DND-41 (cell line): ENCODE measurements at regions not wholly inside any gene's neighbourhood (a gene's known extent, or its start where the extent isn't known, plus 50 kb on each side); places are given as distances from the start of the nearest gene placed in this dataset.

Experiments
- ATAC-seq: fragments of 200-7000 bp; cut with Tn5 transposase; 3 replicates; pipeline ENCODE4 v1.9.1; 2021; ENCODE audit warnings: low read depth; ENCODE audit not compliant: insufficient read depth
- DNase-seq: peaks from one replicate; pipeline ENCODE4 v3.0.0-alpha.2; 2020
- H2AFZ ChIP-seq: 2 replicates; pipeline ENCODE4 v1.6.0; 2012; ENCODE audit warnings: low read depth, low read length
- H3K27ac ChIP-seq: 2 replicates; pipeline ENCODE4 v1.5.1; 2012; ENCODE audit warnings: low read length, inconsistent platforms
- H3K27me3 ChIP-seq: fragments of 200-600 bp; sonication (generic); 2 replicates; pipeline ENCODE4 v1.6.0; 2012; ENCODE audit warnings: low read length, mild to moderate bottlenecking, inconsistent platforms; ENCODE audit not compliant: insufficient read depth, poor library complexity
- H3K36me3 ChIP-seq: 2 replicates; pipeline ENCODE4 v1.5.1; 2012; ENCODE audit warnings: low read length, inconsistent platforms; ENCODE audit not compliant: insufficient read depth
- H3K4me1 ChIP-seq: 2 replicates; pipeline ENCODE4 v1.5.1; 2012; ENCODE audit warnings: mild to moderate bottlenecking, low read length; ENCODE audit not compliant: insufficient read depth
- H3K4me2 ChIP-seq: 2 replicates; pipeline ENCODE4 v1.6.0; 2012; ENCODE audit warnings: mild to moderate bottlenecking, moderate library complexity, low read length, inconsistent platforms; ENCODE audit not compliant: insufficient read depth
- H3K4me3 ChIP-seq, 2 experiments: fragments of 200-600 bp in 1 of 2; shearing (Covaris generic) in 1 of 2; 2 replicates each; pipeline ENCODE4 v1.5.1; 2012 to 2016; ENCODE audit warnings: inconsistent platforms in 2 of 2, low read length in 2 of 2, mild to moderate bottlenecking in 2 of 2, low read depth in 1 of 2, moderate library complexity in 1 of 2
- H3K79me2 ChIP-seq: 2 replicates; pipeline ENCODE4 v1.6.0; 2012; ENCODE audit warnings: low read length, inconsistent platforms; ENCODE audit not compliant: insufficient read depth
- H3K9ac ChIP-seq: 2 replicates; pipeline ENCODE4 v1.6.0; 2012; ENCODE audit warnings: low read depth, mild to moderate bottlenecking, inconsistent platforms, low read length, moderate library complexity
- H3K9me3 ChIP-seq: 2 replicates; pipeline ENCODE4 v1.5.1; 2012; ENCODE audit warnings: low read length, moderate library complexity, mild to moderate bottlenecking, inconsistent platforms; ENCODE audit not compliant: insufficient read depth, severe bottlenecking
- H4K20me1 ChIP-seq: 2 replicates; pipeline ENCODE4 v1.6.0; 2012; ENCODE audit warnings: low read length; ENCODE audit not compliant: insufficient read depth
- EZH2 ChIP-seq: IDR thresholded peaks from 3 replicates; pipeline ENCODE4 v1.6.1; 2012; ENCODE audit warnings: borderline replicate concordance, low read depth, mild to moderate bottlenecking, moderate library complexity, low read length, inconsistent platforms; ENCODE audit not compliant: severe bottlenecking
- TF ChIP-seq, protein P1 (sequence below): IDR thresholded peaks from 2 replicates; pipeline ENCODE4 v1.5.1; 2012; ENCODE audit warnings: borderline replicate concordance, low read length, moderate library complexity, mild to moderate bottlenecking; ENCODE audit not compliant: poor library complexity, severe bottlenecking; ENCODE audit errors: extremely low read depth

GRCh38 chr11:128338811-128339210 lies 248.5 kb downstream of the ETS1 start:
- DNase-seq = no peak
- ATAC-seq = no peak
- Histone ChIP-seq H3K27ac (no peak overlapping the region), H3K9ac (no peak overlapping the region), H2AFZ (no peak overlapping the region), H3K36me3 (no peaks in the 10 kb centered on the region), H3K27me3 (no peaks in the 10 kb centered on the region), H3K4me2 (no peak overlapping the region), H3K4me1 (peaks cover 21% of the 10 kb centered on the region), H4K20me1 (no peaks in the 10 kb centered on the region), H3K9me3 (no peaks in the 10 kb centered on the region), H3K79me2 (no peaks in the 10 kb centered on the region), H3K4me3 (no peak overlapping the region)
- TF ChIP-seq, protein P1, sequence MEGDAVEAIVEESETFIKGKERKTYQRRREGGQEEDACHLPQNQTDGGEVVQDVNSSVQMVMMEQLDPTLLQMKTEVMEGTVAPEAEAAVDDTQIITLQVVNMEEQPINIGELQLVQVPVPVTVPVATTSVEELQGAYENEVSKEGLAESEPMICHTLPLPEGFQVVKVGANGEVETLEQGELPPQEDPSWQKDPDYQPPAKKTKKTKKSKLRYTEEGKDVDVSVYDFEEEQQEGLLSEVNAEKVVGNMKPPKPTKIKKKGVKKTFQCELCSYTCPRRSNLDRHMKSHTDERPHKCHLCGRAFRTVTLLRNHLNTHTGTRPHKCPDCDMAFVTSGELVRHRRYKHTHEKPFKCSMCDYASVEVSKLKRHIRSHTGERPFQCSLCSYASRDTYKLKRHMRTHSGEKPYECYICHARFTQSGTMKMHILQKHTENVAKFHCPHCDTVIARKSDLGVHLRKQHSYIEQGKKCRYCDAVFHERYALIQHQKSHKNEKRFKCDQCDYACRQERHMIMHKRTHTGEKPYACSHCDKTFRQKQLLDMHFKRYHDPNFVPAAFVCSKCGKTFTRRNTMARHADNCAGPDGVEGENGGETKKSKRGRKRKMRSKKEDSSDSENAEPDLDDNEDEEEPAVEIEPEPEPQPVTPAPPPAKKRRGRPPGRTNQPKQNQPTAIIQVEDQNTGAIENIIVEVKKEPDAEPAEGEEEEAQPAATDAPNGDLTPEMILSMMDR = no peak
- no peak for TF ChIP-seq EZH2

- no peak for TF ChIP-seq EZH2
- TF ChIP-seq, protein P1 = no peak
- peaks cover 4% of the 10 kb centered on the region for H3K4me1 ChIP-seq
- no peak overlapping the region for H2AFZ ChIP-seq
- H3K27ac ChIP-seq = no peak overlapping the region
- no peaks in the 10 kb centered on the region for H4K20me1 ChIP-seq
- DNase-seq (no peak), ATAC-seq (no peak)
- H3K79me2 ChIP-seq = no peaks in the 10 kb centered on the region
- H3K4me3 ChIP-seq = no peak overlapping the region
- H3K27me3 ChIP-seq = no peaks in the 10 kb centered on the region
- H3K36me3 ChIP-seq = no peaks in the 10 kb centered on the region
- no peak overlapping the region for H3K9ac ChIP-seq
- no peaks in the 10 kb centered on the region for H3K9me3 ChIP-seq
- no peak overlapping the region for H3K4me2 ChIP-seq
These were observed 251.2 kb downstream of the ETS1 start for GRCh38 chr11:128336203-128336602.

DNA sequence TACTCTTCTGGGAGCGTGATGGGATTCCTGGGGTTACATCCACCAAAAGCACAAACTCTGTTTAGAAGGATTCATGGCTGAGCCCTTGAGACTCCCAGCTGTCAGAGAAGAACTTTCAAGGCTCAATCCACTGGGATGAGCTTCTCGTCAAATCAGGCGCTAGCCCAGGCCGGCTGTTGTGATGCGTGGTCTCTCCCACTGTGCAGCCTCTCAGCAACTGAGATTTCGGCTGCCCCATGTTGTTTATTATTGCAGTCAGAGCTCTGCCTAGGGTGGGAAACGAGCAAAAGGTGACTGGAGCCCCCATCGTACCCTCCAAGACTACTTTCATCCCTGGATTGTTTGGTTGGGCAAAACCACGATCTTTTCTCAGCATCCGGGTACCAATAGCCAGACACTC lies 251.6 kb downstream of the ETS1 start:
- no peaks in the 10 kb centered on the region for H3K36me3 ChIP-seq
- H3K9ac ChIP-seq = no peak overlapping the region
- H4K20me1 ChIP-seq = no peaks in the 10 kb centered on the region
- ATAC-seq = no peak
- H3K27me3 ChIP-seq = no peaks in the 10 kb centered on the region
- 0 out of 2 replicates have a peak, but pooled peaks cover under 1% of the 10 kb centered on the region for H3K4me1 ChIP-seq
- no peak overlapping the region for H3K4me3 ChIP-seq
- H3K79me2 ChIP-seq = no peaks in the 10 kb centered on the region
- H3K4me2 ChIP-seq = no peak overlapping the region
- no peaks in the 10 kb centered on the region for H3K9me3 ChIP-seq
- TF ChIP-seq EZH2 = no peak
- TF ChIP-seq, protein P1 = no peak
- no peak for DNase-seq
- no peak overlapping the region for H3K27ac ChIP-seq
- no peak overlapping the region for H2AFZ ChIP-seq

- H4K20me1 ChIP-seq = no peaks in the 10 kb centered on the region
- no peaks in the 10 kb centered on the region for H3K4me1 ChIP-seq
- H3K27ac ChIP-seq = no peak overlapping the region
- no peak overlapping the region for H3K4me3 ChIP-seq
- H3K79me2 ChIP-seq = no peaks in the 10 kb centered on the region
- H3K27me3 ChIP-seq = no peaks in the 10 kb centered on the region
- no peak for DNase-seq
- no peak for TF ChIP-seq EZH2
- TF ChIP-seq, protein P1 = no peak
- no peak overlapping the region for H3K9ac ChIP-seq
- H2AFZ ChIP-seq = no peak overlapping the region
- H3K36me3 ChIP-seq = no peaks in the 10 kb centered on the region
- ATAC-seq = no peak
- H3K4me2 ChIP-seq = no peak overlapping the region
- no peaks in the 10 kb centered on the region for H3K9me3 ChIP-seq
These were observed 252.9 kb downstream of the ETS1 start for GRCh38 chr11:128334311-128335044.
